ENCODE measurements at regions not wholly inside any gene's neighbourhood (a gene's known extent, or its start where the extent isn't known, plus 50 kb on each side); places are given as distances from the start of the nearest gene placed in this dataset.

DNA sequence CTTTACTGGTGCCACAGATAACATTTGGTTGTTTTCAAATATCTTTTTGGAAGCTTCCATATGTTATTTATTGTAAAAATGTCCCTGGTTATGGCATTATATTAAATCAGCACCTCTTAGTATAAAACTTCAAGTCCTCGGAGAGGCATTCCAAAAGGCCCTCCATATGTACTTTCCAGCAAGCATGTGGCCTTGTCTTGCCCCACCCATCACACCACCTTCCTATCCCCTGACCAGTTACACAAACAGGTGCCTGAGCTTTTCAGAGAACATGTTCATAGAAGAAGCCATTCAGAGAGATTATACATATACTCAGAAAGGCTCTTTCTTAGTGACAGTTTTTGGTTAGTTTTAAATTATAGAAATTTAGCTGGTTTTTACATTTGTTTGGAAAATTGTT lies 92.4 kb upstream of the PRKG1 start:
- no peak overlapping the region for H2AFZ ChIP-seq (ENCODE audit: low read length)
- no peaks in the 10 kb centered on the region for H3K4me1 ChIP-seq (ENCODE audit: insufficient read depth, low read length)
- intact Hi-C loops (cut with micrococcal nuclease; ENCODE audit: unreplicated experiment) (no loop called here), in situ Hi-C loops (cut with HindIII; ENCODE audit: extremely low pct_ligation_motif_present, low pct_unique_long_range_greater_than_20kb) (no loop called here)
- 13% methylated on average over 1 of the region's 1 CpG for WGBS (ENCODE audit: low lambda C conversion rate)
- H3K9me3 ChIP-seq (ENCODE audit: low read length) = no peaks in the 10 kb centered on the region
- ChIA-PET CTCF (ENCODE audit: low intra/inter-chr PET ratio, low total read pairs) (no interaction called here), POLR2A (no interaction called here)
- no peak for ATAC-seq
- no peak for FAIRE-seq
- no peaks in the 10 kb centered on the region for H3K36me3 ChIP-seq (replicated peaks in 1 of 2; ENCODE audit: control insufficient read depth in 1 of 2, insufficient read depth in 2 of 2, low read length in 2 of 2)
- no peak for TF ChIP-seq ZNF282 (IDR thresholded peaks at IDR 0.05; ENCODE audit: partially characterized antibody)
- no peak for TF ChIP-seq SNAPC2 (CRISPR knock-in tag; IDR thresholded peaks at IDR 0.05)
- TF ChIP-seq, protein P1, sequence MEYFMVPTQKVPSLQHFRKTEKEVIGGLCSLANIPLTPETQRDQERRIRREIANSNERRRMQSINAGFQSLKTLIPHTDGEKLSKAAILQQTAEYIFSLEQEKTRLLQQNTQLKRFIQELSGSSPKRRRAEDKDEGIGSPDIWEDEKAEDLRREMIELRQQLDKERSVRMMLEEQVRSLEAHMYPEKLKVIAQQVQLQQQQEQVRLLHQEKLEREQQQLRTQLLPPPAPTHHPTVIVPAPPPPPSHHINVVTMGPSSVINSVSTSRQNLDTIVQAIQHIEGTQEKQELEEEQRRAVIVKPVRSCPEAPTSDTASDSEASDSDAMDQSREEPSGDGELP (IDR thresholded peaks at IDR 0.05; ENCODE audit: borderline replicate concordance, low read depth) = no peak
- TF ChIP-seq MIXL1 (CRISPR knock-in tag; IDR thresholded peaks at IDR 0.05) = no peak
- TF ChIP-seq FOXK1 (CRISPR knock-in tag; IDR thresholded peaks at IDR 0.05; ENCODE audit: borderline replicate concordance, low read depth) = no peak
- no peak for TF ChIP-seq CHD4 (IDR thresholded peaks at IDR 0.05; ENCODE audit: borderline replicate concordance, low read length)
- no peak for TF ChIP-seq ZNF737 (CRISPR knock-in tag; IDR thresholded peaks at IDR 0.05; ENCODE audit: borderline replicate concordance)
- TF ChIP-seq HOXA9 (CRISPR knock-in tag; IDR thresholded peaks at IDR 0.05; ENCODE audit: borderline replicate concordance) = no peak
- TF ChIP-seq NPAS2 (CRISPR knock-in tag; IDR thresholded peaks at IDR 0.05; ENCODE audit: borderline replicate concordance) = no peak
- H4K20me1 ChIP-seq (ENCODE audit: insufficient read depth, low read length) = no peaks in the 10 kb centered on the region
- no peak overlapping the region for H3K27ac ChIP-seq (ENCODE audit: extremely low read length, insufficient read depth, low read length)
- H3K9ac ChIP-seq (ENCODE audit: insufficient read depth, low read depth, low read length) = no peak overlapping the region
- H3K4me2 ChIP-seq (ENCODE audit: low read depth, low read length) = no peak overlapping the region
- BruUV-seq (replicated peaks) = no TSS peak
- no peak overlapping the region for H3K4me3 ChIP-seq (replicated peaks in 1 of 3; ENCODE audit: insufficient read depth in 1 of 3, low read depth in 2 of 3, low read length in 3 of 3)
- H3K79me2 ChIP-seq (ENCODE audit: insufficient read depth, low read length) = no peaks in the 10 kb centered on the region
- 0 out of 5 replicates have a peak, but pooled peaks cover 0 to 6% of the 10 kb centered on the region in 2 experiments for H3K27me3 ChIP-seq (ENCODE audit: control insufficient read depth in 1 of 2, insufficient read depth in 2 of 2, low read length in 2 of 2)
- DNase-seq (ENCODE audit: low spot score) = no peak

GRCh38 chr10:50982989-50983388 lies 91.3 kb upstream of the PRKG1 start:
- H3K4me2 ChIP-seq (ENCODE audit: low read depth, low read length) = no peak overlapping the region
- intact Hi-C loops (cut with micrococcal nuclease; ENCODE audit: unreplicated experiment) (no loop called here), in situ Hi-C loops (cut with HindIII; ENCODE audit: extremely low pct_ligation_motif_present, low pct_unique_long_range_greater_than_20kb) (no loop called here)
- no peaks in the 10 kb centered on the region for H4K20me1 ChIP-seq (ENCODE audit: insufficient read depth, low read length)
- no peak for ATAC-seq
- no peak overlapping the region for H2AFZ ChIP-seq (ENCODE audit: low read length)
- 0 out of 5 replicates have a peak, but pooled peaks cover 0 to 6% of the 10 kb centered on the region in 2 experiments for H3K27me3 ChIP-seq (ENCODE audit: control insufficient read depth in 1 of 2, insufficient read depth in 2 of 2, low read length in 2 of 2)
- no peak for DNase-seq (ENCODE audit: low spot score)
- H3K4me1 ChIP-seq (ENCODE audit: insufficient read depth, low read length) = no peaks in the 10 kb centered on the region
- CTCF ChIA-PET (ENCODE audit: low intra/inter-chr PET ratio, low total read pairs) = no interaction called here
- WGBS (ENCODE audit: low lambda C conversion rate) = 0% methylated on average over 4 of the region's 4 CpGs
- H3K9me3 ChIP-seq (ENCODE audit: low read length) = no peaks in the 10 kb centered on the region
- FAIRE-seq = no peak
- H3K27ac ChIP-seq (ENCODE audit: extremely low read length, insufficient read depth, low read length) = no peak overlapping the region
- no peak overlapping the region for H3K9ac ChIP-seq (ENCODE audit: insufficient read depth, low read depth, low read length)
- no TSS peak for BruUV-seq (replicated peaks)
- no peaks in the 10 kb centered on the region for H3K36me3 ChIP-seq (replicated peaks in 1 of 2; ENCODE audit: control insufficient read depth in 1 of 2, insufficient read depth in 2 of 2, low read length in 2 of 2)
- H3K79me2 ChIP-seq (ENCODE audit: insufficient read depth, low read length) = no peaks in the 10 kb centered on the region
- POLR2A ChIA-PET = no interaction called here
- H3K4me3 ChIP-seq (replicated peaks in 1 of 3; ENCODE audit: insufficient read depth in 1 of 3, low read depth in 2 of 3, low read length in 3 of 3) = no peak overlapping the region
- TF ChIP-seq FOXA1 (IDR thresholded peaks at IDR 0.05) (no peak), FOXA1 (CRISPR knock-in tag; IDR thresholded peaks at IDR 0.05) (no peak), ZNF367 (CRISPR knock-in tag; IDR thresholded peaks at IDR 0.05; ENCODE audit: borderline replicate concordance) (no peak), ZNF780A (CRISPR knock-in tag; IDR thresholded peaks at IDR 0.05) (no peak), NFE2 (CRISPR knock-in tag; IDR thresholded peaks at IDR 0.05) (no peak), TRIM22 (IDR thresholded peaks at IDR 0.05) (no peak), MAF1 (CRISPR knock-in tag; IDR thresholded peaks at IDR 0.05; ENCODE audit: borderline replicate concordance) (no peak), POLR2AphosphoS2 (IDR thresholded peaks at IDR 0.05; ENCODE audit: low read depth, low read length) (no peak), MED13 (CRISPR knock-in tag; IDR thresholded peaks at IDR 0.05) (no peak)
- TF ChIP-seq, protein P2, sequence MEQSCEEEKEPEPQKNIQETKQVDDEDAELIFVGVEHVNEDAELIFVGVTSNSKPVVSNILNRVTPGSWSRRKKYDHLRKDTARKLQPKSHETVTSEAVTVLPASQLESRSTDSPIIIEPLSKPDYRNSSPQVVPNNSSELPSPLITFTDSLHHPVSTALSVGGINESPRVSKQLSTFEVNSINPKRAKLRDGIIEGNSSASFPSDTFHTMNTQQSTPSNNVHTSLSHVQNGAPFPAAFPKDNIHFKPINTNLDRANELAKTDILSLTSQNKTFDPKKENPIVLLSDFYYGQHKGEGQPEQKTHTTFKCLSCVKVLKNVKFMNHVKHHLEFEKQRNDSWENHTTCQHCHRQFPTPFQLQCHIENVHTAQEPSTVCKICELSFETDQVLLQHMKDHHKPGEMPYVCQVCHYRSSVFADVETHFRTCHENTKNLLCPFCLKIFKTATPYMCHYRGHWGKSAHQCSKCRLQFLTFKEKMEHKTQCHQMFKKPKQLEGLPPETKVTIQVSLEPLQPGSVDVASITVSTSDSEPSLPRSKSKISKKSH (CRISPR knock-in tag; IDR thresholded peaks at IDR 0.05; ENCODE audit: borderline replicate concordance) = no peak
